ENCODE measurements at regions not wholly inside any gene's neighbourhood (a gene's known extent, or its start where the extent isn't known, plus 50 kb on each side); places are given as distances from the start of the nearest gene placed in this dataset.

DNA sequence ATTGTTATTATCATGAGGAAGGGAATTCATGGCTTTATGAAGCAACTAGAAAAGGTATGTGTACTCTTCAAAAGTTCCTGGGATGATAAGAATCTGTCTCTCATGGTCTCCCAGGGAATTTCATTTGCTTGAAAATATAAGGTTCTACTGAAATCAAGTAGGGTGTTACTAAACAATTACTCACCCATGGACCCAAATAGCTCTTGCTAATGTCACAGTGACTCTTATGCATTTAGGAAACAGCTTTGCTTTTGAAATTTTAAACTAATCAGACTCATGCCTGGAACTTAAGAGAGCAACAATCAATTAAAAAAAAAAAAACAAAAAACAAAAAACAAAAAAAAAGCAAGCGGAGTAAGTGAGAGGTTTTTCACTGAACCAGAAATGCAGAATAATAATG, 1546.3 kb upstream of the TENM4 start:
- no peak for TF ChIP-seq CSDC2 (CRISPR knock-in tag; IDR thresholded peaks at IDR 0.05)
- TF ChIP-seq PATZ1 (CRISPR knock-in tag; IDR thresholded peaks at IDR 0.05; ENCODE audit: borderline replicate concordance) = no peak
- TF ChIP-seq CSRNP3 (CRISPR knock-in tag; IDR thresholded peaks at IDR 0.05) = no peak
- TF ChIP-seq ZNF8 (CRISPR knock-in tag; IDR thresholded peaks at IDR 0.05) = no peak
- no peak for TF ChIP-seq CREB5 (CRISPR knock-in tag; IDR thresholded peaks at IDR 0.05; ENCODE audit: low read depth)
- TF ChIP-seq ISL1 (CRISPR knock-in tag; IDR thresholded peaks at IDR 0.05) = no peak
- no peak for TF ChIP-seq OSR1 (CRISPR knock-in tag; IDR thresholded peaks at IDR 0.05)
- TF ChIP-seq ZFP3 (CRISPR knock-in tag; IDR thresholded peaks at IDR 0.05) = no peak
- no peak for TF ChIP-seq TCF4 (CRISPR knock-in tag; IDR thresholded peaks at IDR 0.05; ENCODE audit: borderline replicate concordance)
- no peak for TF ChIP-seq ZFP30 (CRISPR knock-in tag; IDR thresholded peaks at IDR 0.05)
- TF ChIP-seq ZC3H10 (CRISPR knock-in tag; IDR thresholded peaks at IDR 0.05) = no peak
- no peak for TF ChIP-seq RARB (CRISPR knock-in tag; IDR thresholded peaks at IDR 0.05)

Data from SK-N-SH treated with all-trans-retinoic acid at 6 μM for 48 hours (cell line).